Stimulated activated CD4-positive, alpha-beta T cell treated with anti-CD3 and anti-CD28 coated beads, Interleukin-15, amount 100 ng/mL, for 48 hours (primary cell): ENCODE measurements at regions not wholly inside any gene's neighbourhood (a gene's known extent, or its start where the extent isn't known, plus 50 kb on each side); places are given as distances from the start of the nearest gene placed in this dataset.

Experiments
- DNase-seq, 2 donors: peaks; one replicate each; pipeline ENCODE4 v3.0.0-alpha.2; 2020; ENCODE audit warnings: low read depth in 2 of 2

DNA sequence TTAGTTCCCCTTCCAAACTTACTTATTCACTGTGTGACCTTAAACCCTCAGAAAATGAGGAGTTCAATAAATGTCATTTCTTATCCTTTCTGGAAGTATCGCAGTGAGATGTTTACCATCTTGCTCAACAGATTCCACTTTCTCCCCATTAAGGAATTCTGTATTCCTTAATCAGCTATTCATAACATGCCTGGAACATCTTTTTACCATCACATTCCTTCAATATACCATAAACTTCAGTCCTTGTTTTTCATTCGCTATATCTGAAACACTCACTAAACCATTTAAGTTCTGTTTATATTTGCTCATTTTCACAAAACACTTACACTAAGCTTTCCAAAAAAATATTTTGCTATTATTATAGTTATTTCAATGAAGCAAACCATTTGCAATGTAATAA lies 1158.6 kb downstream of the CDH12 start:
- no peak for DNase-seq

GRCh38 chr5:21693591-21693990 lies 1159.6 kb downstream of the CDH12 start:
- no peak for DNase-seq

- no peak for DNase-seq
Measured at GRCh38 chr5:21689587-21689986, 1163.6 kb downstream of the CDH12 start.

- DNase-seq, result no peak
Measured at GRCh38 chr5:21688655-21689054, 1164.5 kb downstream of the CDH12 start.

DNA sequence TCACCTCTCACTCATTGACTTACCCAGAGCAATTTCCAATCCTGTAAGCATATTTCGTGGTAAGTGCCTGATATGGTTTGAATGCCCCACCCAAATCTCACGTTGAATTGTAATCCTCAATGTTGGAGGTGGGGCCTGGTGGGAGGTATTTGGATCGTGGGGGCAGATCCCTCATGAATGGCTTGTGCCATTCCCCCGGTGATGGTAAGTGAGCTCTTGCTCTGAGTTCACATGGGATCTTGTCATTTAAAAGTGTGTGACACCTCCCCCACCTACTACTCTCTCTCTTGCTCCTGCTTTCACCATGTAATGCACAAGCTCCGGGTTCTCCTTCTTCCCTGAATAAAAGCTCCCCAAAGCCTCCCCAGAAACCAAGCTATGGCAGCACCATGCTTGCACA lies 1165.5 kb downstream of the CDH12 start:
- DNase-seq, result no peak

- no peak for DNase-seq
Measured at GRCh38 chr5:21686706-21687105, 1166.4 kb downstream of the CDH12 start.

DNA sequence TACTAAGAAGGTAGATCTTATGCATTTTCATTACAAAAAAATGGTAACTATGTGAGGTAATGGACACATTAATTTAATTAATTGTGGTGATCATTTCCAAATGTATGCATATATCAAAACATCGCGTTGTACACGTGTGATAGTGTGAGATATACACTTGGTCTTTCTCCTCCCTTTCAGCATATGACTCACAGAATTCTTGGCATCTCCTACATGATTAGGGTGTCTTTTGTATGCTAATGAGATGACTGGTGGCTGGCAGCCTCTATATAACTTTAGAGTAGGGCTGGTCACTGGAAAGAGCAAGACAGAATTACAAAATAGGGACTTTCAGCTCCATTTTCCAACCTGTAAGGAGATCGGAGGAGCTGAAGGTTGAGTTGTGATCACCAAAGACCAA lies 1167.6 kb downstream of the CDH12 start:
- no peak for DNase-seq

DNA sequence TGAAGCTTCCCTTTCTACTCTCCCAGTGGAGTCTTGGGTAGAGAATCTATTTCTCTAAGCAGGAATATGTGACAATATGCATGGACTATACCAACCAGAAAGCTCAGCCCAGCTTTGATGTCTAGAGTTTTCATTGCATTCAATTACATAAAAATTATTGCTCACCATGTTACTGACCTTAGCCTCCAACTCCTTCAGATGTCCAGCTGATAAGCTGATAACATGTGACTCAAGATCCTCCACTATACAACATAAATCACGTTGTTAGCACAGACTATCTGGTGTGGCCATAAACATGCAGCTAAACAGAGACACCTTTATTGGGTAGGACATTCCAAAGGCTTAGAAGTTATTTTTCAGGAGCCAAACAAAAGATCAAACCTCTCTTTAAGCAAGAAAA lies 1168.2 kb downstream of the CDH12 start:
- no peak for DNase-seq

- no peak for DNase-seq
Measured at GRCh38 chr5:21681911-21682310, 1171.2 kb downstream of the CDH12 start.

DNA sequence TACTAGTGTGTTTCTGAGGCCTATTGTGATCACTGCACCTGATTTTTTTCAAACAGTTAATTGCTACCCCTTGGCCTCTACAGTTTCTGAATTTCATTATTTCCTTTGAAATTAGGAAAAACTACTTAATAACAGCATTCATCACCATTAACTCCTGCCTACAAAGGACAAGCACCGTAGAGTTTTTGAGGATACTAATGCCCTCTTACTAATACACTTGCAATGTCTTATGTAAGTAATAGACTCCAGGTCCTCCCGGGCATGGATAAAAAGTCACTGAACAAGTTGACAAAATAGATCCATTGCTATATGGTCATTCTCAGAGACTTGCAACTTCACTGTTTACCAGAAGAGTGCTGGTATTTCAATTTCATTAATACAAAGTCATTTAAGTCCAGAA lies 1172.5 kb downstream of the CDH12 start:
- no peak for DNase-seq

DNA sequence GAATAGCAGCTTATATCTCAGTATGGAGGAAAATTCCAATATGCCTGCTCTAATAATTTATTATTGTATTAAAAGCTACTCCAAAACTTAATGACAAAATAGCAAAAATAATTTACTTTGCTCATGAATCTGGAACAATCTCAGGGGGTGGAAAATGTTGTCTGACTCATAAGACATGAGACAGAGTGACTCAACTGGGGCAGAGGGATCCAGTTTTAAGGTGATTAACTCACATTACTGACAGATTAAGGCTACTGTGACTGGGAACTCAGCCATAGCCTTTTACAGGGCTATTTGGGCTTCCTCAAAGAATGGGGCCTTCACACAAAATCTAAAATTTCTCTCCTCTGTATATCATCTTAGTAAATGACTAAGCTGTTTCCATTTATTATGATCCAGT lies 1172.9 kb downstream of the CDH12 start:
- DNase-seq, result no peak

GRCh38 chr5:21678526-21678925 lies 1174.6 kb downstream of the CDH12 start:
- DNase-seq, result no peak

DNA sequence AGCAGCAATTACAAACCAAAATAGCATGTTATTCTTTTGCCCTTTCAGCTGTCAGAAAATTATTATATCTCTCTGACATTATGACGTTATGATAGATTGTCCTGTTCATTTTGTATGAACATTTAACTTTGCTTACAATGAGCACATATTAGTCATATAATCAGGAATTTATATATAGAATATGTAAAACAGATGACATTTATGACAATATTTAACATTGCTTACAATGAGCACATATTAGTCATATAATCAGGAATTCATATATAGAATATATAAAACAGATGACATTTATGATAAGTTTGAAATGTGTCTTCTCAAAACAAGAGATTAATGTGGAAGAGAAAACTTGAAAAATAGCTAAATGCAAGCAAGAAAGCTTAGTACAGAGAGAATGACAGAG lies 1180.2 kb downstream of the CDH12 start:
- no peak for DNase-seq

- DNase-seq, result no peak
Measured at GRCh38 chr5:21672360-21672759, 1180.8 kb downstream of the CDH12 start.

DNA sequence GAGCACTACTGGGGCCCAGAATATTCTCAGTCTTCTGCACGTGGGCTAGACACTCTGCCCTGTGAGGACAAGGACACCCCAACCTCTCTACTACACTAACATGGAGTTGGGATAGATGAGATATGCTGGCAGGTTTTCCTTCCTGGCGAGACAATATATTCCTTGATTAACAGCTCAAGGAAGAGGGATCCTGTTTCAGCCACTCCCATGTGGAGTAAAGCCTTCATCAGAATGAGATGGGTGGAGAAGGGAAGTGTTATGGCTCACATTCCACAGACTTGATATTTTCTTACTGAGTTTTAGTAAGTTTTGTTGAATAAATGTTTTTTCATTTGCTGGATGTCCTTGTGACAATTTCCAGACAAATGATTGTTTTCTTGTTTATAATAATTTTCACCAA lies 1187.6 kb downstream of the CDH12 start:
- DNase-seq, result no peak

- DNase-seq, result no peak
Measured at GRCh38 chr5:21663082-21663481, 1190.1 kb downstream of the CDH12 start.

DNA sequence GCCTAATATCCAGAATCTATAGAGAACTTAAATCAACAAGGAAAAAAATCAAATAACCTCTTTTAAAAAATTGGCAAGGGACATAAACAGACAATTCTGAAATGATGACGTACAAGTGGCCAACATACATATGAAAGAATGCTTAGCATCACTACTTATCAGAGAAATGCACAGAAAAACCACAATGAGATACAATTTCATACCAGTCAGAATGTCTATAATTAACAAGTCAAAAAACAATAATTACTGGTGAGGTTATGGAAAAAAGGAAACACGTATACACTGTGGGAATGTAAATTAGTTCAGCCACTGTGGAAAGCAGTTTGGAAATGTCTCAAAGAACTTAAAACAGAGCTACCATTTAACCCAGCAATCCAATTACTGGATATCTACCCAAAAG lies 1192.0 kb downstream of the CDH12 start:
- DNase-seq, result no peak

DNA sequence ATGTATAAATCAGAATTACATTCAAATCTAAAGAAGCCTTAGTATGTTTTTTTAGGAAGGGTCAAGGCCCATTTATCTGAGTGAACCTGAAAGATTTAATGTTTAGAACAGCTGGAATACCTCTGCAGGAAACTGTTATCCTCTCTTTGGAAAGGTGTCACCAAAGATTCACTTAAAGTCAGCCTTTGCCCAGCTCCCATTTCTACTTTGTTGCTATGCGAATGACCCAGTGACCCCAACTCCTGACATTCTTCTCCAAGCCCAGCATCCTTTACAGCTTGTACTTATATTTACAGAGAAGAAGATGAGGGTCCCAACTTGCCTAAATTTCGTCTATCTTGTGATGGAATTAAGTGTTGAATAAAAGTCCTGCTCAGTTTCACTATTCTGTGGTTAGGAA lies 1198.6 kb downstream of the CDH12 start:
- DNase-seq, result no peak

- DNase-seq, result no peak
Measured at GRCh38 chr5:21649969-21650368, 1203.2 kb downstream of the CDH12 start.

GRCh38 chr5:21646469-21646868 lies 1206.7 kb downstream of the CDH12 start:
- DNase-seq, result no peak

GRCh38 chr5:21644032-21644431 lies 1209.1 kb downstream of the CDH12 start:
- DNase-seq, result no peak

GRCh38 chr5:21642312-21642711 lies 1210.8 kb downstream of the CDH12 start:
- no peak for DNase-seq

DNA sequence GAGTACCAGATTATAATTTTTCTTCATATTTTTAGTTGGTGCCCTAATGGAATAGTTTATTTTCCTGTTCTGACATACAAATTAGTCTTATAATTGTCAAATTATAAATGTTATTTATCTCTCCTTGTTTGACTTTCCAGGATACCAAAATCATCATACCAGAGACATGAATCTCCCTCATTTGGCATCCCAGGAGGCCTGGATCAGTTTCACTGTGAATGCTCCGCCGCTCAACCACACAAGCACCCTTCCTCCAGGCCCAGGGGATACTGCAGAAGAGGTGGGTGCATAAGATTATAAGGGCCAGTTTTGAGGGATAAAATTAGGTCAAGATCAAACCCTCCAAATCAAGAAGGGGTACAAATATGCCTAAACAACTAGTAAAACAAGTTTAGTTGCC lies 1229.3 kb downstream of the CDH12 start:
- DNase-seq, result no peak

GRCh38 chr5:21615195-21615765 lies 1237.9 kb downstream of the CDH12 start:
- DNase-seq, result no peak
